Stomach (tissue), 8 donors: ENCODE measurements at regions not wholly inside any gene's neighbourhood (a gene's known extent, or its start where the extent isn't known, plus 50 kb on each side); places are given as distances from the start of the nearest gene placed in this dataset.

Experiments used
- DNase-seq, 2 donors: peaks; one replicate each; pipeline versions ENCODE4 v3.0.0 to v3.0.0-alpha.2; 2013 to 2019
- H3K27ac ChIP-seq, 5 donors: fragments of 200-600 bp in 4 of 5; sonication (generic) in 4 of 5; one replicate each; pipeline ENCODE4 v1.5.1; 2013 to 2019; ENCODE audit warnings: mild to moderate bottlenecking in 1 of 5, moderate library complexity in 1 of 5
- H3K27me3 ChIP-seq, 3 donors: fragments of 200-600 bp; sonication (generic); one replicate each; pipeline ENCODE4 v1.5.1; 2017 to 2019; ENCODE audit warnings: mixed run types in 1 of 3
- H3K36me3 ChIP-seq, 4 donors: fragments of 200-600 bp; sonication (generic); 1 replicate in 3 of 4; 2 replicates in 1 of 4; pipeline ENCODE4 v1.5.1; 2016 to 2019
- H3K4me1 ChIP-seq, 4 donors: fragments of 200-600 bp; sonication (generic); one replicate each; pipeline ENCODE4 v1.5.1; 2016 to 2019
- H3K4me3 ChIP-seq, 4 donors: fragments of 200-600 bp; sonication (generic) in 3 of 4; one replicate each; pipeline ENCODE4 v1.5.1; 2016 to 2019; ENCODE audit warnings: mild to moderate bottlenecking in 1 of 4
- H3K9me3 ChIP-seq, 4 donors: fragments of 200-600 bp; sonication (generic); one replicate each; pipeline ENCODE4 v1.5.1; 2016 to 2019
- EP300 ChIP-seq: sonication (generic); formaldehyde crosslinking; IDR thresholded peaks from one replicate; pipeline ENCODE4 v1.6.1; 2017; ENCODE audit warnings: antibody characterized with exemption
- POLR2A ChIP-seq, 4 donors: fragments of 450-650 bp; IDR thresholded peaks; one replicate each; pipeline ENCODE4 v1.6.1; 2016; ENCODE audit warnings: antibody characterized with exemption in 4 of 4, control low read depth in 2 of 4, mild to moderate bottlenecking in 1 of 4, moderate library complexity in 1 of 4
- POLR2AphosphoS5 ChIP-seq, 3 donors: sonication (generic); formaldehyde crosslinking; IDR thresholded peaks; one replicate each; pipeline ENCODE4 v1.6.1; 2016; ENCODE audit warnings: antibody characterized with exemption in 3 of 3
- WGBS, 5 donors: extraction: QIAGEN DNeasy Blood & Tissue Kit in 3 of 5; methylation state at CpG; one replicate each; pipeline versions ENCODE4 v1.1.5 to v1.1.7; 2013 to 2018; 5-methylcytosine and 5-hydroxymethylcytosine counted together
- intact Hi-C: fragments of 100-400 bp; cut with DNase I; formaldehyde crosslinking; loops from one replicate; pipeline ENCODE4 v1.15.1; 2023; ENCODE audit warnings: low total_unique reads
- TF ChIP-seq, protein P1 (sequence below), 7 experiments: fragments of 450-650 bp in 4 of 7; fragments of 200-600 bp in 3 of 7; sonication (generic) in 3 of 7; IDR thresholded peaks; one replicate each; pipeline ENCODE4 v1.5.1; 2016 to 2019; ENCODE audit warnings: antibody characterized with exemption in 7 of 7, control low read depth in 2 of 7, mild to moderate bottlenecking in 1 of 7
- donor health status: healthy with polysubstance abuse.
- donor health status: Bipolar disorder and iron deficiency.
- donor health status: healthy.

GRCh38 chr21:41664881-41665765, 101.7 kb downstream of the RIPK4 start:
- Histone ChIP-seq H3K4me1 (peaks cover 6 to 17% (median 9%) of the 10 kb centered on the region in 4 donors), H3K4me3 (no peak overlapping the region), H3K9me3 (no peaks in the 10 kb centered on the region), H3K36me3 (no peaks in the 10 kb centered on the region), H3K27ac (no peak overlapping the region), H3K27me3 (peaks cover 0 to 17% (median 0%) of the 10 kb centered on the region in 3 donors)
- TF ChIP-seq POLR2A (IDR thresholded peaks at IDR 0.05) (no peak), POLR2AphosphoS5 (IDR thresholded peaks at IDR 0.05) (no peak), EP300 (no peak)
- TF ChIP-seq, protein P1, sequence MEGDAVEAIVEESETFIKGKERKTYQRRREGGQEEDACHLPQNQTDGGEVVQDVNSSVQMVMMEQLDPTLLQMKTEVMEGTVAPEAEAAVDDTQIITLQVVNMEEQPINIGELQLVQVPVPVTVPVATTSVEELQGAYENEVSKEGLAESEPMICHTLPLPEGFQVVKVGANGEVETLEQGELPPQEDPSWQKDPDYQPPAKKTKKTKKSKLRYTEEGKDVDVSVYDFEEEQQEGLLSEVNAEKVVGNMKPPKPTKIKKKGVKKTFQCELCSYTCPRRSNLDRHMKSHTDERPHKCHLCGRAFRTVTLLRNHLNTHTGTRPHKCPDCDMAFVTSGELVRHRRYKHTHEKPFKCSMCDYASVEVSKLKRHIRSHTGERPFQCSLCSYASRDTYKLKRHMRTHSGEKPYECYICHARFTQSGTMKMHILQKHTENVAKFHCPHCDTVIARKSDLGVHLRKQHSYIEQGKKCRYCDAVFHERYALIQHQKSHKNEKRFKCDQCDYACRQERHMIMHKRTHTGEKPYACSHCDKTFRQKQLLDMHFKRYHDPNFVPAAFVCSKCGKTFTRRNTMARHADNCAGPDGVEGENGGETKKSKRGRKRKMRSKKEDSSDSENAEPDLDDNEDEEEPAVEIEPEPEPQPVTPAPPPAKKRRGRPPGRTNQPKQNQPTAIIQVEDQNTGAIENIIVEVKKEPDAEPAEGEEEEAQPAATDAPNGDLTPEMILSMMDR (IDR thresholded peaks at IDR 0.05): no peak
- intact Hi-C loops: no loop called here
- WGBS, 5 donors: 65 to 75% (median 70%) methylated on average over 29 to 32 of the region's 32 CpGs
- peak in 1 of 2 donors; percentile 44 for DNase-seq

GRCh38 chr21:41663805-41664788, 102.8 kb downstream of the RIPK4 start:
- 71 to 79% (median 73%) methylated on average over 21 of the region's 21 CpGs for WGBS, 5 donors
- intact Hi-C loops: no loop called here
- Histone ChIP-seq H3K27me3 (peaks cover 0 to 26% (median 0%) of the 10 kb centered on the region in 3 donors), H3K9me3 (no peaks in the 10 kb centered on the region), H3K4me1 (peaks cover 6 to 17% (median 9%) of the 10 kb centered on the region in 4 donors), H3K4me3 (no peak overlapping the region), H3K36me3 (no peaks in the 10 kb centered on the region), H3K27ac (no peak overlapping the region)
- TF ChIP-seq, protein P1 (IDR thresholded peaks at IDR 0.05): peak in 1 of 7 experiments; percentile 20
- TF ChIP-seq POLR2A (IDR thresholded peaks at IDR 0.05): no peak
- no peak for TF ChIP-seq POLR2AphosphoS5 (IDR thresholded peaks at IDR 0.05)
- peak in 1 of 2 donors; percentile 77 for DNase-seq

GRCh38 chr21:41662761-41663160, 104.1 kb downstream of the RIPK4 start:
- intact Hi-C loops: no loop called here
- DNase-seq: no peak
- H3K4me1 ChIP-seq: peaks cover 6 to 17% (median 9%) of the 10 kb centered on the region in 4 donors
- H3K9me3 ChIP-seq: no peaks in the 10 kb centered on the region
- H3K4me3 ChIP-seq: no peak overlapping the region
- no peaks in the 10 kb centered on the region for H3K36me3 ChIP-seq
- WGBS, 5 donors: 95 to 99% (median 97%) methylated on average over 9 of the region's 9 CpGs
- no peak for TF ChIP-seq POLR2A (IDR thresholded peaks at IDR 0.05)
- TF ChIP-seq, protein P1 (IDR thresholded peaks at IDR 0.05): no peak
- no peak for TF ChIP-seq POLR2AphosphoS5 (IDR thresholded peaks at IDR 0.05)
- TF ChIP-seq EP300: no peak
- peaks cover 0 to 21% (median 0%) of the 10 kb centered on the region in 3 donors for H3K27me3 ChIP-seq
- no peak overlapping the region for H3K27ac ChIP-seq

DNA sequence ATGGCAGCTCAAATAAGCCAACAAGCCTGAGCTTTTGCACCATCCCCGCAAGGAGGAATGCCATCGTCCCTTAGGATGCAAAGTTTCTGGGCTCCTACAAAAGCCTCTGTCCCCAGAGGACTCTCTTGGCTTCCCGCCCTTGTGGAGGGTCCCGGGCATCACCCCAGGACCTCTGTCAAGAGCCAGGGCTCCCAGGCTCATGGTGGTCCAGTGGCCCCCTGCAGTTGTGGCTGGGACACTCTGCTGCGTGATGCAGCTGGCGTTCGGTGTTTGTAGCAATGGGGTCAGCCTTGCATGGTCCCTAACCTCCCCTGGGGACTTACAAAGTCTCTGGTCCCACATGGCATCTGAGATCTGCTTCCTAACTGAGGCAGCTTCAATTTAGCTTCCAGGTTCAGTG, 104.7 kb downstream of the RIPK4 start:
- no peaks in the 10 kb centered on the region for H3K9me3 ChIP-seq
- peaks cover 0 to 21% (median 0%) of the 10 kb centered on the region in 3 donors for H3K27me3 ChIP-seq
- H3K4me1 ChIP-seq: peaks cover 6 to 17% (median 9%) of the 10 kb centered on the region in 4 donors
- H3K4me3 ChIP-seq: no peak overlapping the region
- intact Hi-C loops: no loop called here
- no peak for DNase-seq
- H3K27ac ChIP-seq: no peak overlapping the region
- 91 to 97% (median 95%) methylated on average over 4 to 7 of the region's 7 CpGs for WGBS, 5 donors
- no peaks in the 10 kb centered on the region for H3K36me3 ChIP-seq
- no peak for TF ChIP-seq EP300
